NCI-H1105 (cell line): ENCODE measurements at regions not wholly inside any gene's neighbourhood (a gene's known extent, or its start where the extent isn't known, plus 50 kb on each side); places are given as distances from the start of the nearest gene placed in this dataset.
"Not testable (repeated sequence)": the region's sequence is repeated elsewhere in the genome, so short reads cannot be mapped to it uniquely, and the experiment has no call there.

Experiments
- DNase-seq: peaks from one replicate; lab custom pipeline; 2025; lab: John Stamatoyannopoulos, UW

GRCh38 chr2:12543076-12543977 is 173.4 kb upstream of the TRIB2 start:
- DNase-seq: no peak

DNA sequence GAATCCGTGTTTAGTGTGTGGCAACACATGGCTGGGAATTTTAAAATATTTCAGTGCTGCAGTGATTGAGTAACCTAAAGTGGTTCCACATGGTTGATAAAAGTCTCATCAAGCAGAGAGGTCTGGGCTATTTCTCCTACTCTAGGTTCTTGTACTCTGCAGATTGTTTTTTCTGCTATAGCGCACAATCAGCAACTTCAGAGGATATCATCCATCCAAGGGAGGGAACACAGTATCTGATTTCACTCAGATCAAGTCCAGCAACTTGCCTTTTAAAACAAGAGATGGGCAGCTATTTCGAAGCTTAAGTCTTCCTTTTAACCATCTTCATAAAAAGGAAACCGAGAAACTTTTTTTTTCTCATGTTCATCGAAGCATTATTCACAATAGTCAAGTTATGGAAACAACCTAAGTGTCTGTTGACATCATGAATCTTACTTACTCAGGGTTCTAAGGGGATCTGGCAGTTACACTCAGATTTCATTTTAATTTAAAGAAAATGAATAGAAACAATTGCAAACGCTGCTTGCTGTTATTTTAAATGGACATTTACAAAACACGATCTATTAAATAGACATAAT is 172.7 kb upstream of the TRIB2 start:
- no peak for DNase-seq

DNA sequence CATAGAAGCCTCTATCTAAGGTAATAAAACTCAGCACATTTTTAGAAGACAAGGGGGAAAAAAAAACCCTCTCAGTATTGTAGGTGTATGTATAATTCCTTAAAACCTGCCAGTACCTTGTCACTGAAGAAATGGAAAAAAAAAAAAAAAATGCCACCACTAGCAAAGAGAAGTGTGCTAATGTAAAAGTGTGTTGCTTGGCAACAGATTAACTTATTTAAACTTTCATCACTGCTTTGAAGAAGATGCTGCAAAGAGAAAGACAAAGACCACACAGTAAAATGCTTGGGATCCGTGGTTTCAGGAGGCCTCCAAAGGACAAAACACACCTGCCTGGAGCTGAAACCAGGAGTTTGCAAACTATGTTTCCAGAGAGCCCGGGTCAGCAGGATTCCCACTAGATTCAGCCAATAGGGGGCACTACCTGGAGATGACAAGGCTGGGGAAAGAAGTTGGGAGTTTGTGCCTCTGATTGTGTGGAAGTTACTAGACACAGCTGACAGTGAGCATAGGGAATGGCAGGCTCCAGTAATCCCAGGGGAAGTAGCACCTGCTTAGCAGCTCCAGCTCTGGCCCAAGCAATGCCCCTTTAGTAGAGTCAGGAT is 169.1 kb upstream of the TRIB2 start:
- no peak for DNase-seq

GRCh38 chr2:12548906-12549305 is 167.8 kb upstream of the TRIB2 start:
- no peak for DNase-seq

- DNase-seq: no peak
These were observed 167.1 kb upstream of the TRIB2 start for GRCh38 chr2:12549641-12550040.

DNA sequence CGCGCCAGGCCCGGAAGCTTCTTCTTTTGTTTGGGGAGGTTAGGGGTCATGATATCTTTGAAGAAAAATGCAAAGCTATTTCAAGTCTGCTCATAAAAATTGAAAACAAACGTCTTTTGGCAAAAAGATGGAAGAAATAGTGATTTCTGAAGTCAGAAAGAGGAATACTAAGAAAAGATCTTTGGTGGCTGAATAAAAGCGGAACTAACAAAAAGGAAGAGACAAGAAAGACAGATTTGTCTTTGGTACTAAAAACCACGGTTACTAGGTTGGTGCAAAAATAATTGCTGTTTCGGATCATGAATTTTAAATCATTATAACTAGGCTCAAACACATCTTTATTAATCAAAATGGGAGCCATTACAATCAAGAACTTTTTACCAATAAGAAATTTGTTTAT is 164.6 kb upstream of the TRIB2 start:
- no peak for DNase-seq

- no peak for DNase-seq
These were observed 162.3 kb upstream of the TRIB2 start for GRCh38 chr2:12554224-12555011.

GRCh38 chr2:12555012-12555645 is 161.6 kb upstream of the TRIB2 start:
- no peak for DNase-seq

- DNase-seq: no peak
These were observed 160.0 kb upstream of the TRIB2 start for GRCh38 chr2:12556762-12557161.

- no peak for DNase-seq
These were observed 159.0 kb upstream of the TRIB2 start for GRCh38 chr2:12557688-12558087.

DNA sequence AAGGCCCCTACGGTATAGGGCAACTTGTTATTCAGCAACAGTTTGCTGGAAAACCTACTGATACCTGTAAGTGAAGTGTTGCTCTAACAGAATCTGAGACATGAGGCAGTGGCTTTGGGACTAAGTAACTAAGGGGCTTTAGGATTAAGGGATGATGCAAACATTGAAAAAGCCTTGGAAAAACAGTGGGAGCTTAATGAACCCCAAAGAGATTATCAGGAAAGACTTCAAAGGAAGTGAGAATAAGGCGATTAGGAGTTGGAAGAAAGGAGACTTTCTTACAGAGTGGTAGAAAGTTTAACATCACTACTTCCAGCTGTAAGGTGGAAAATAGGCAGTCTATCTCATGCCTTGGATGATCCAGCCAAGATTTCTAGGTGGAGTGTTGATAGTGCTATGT is 158.2 kb upstream of the TRIB2 start:
- no peak for DNase-seq

GRCh38 chr2:12560618-12561017 is 156.1 kb upstream of the TRIB2 start:
- DNase-seq: no peak

DNA sequence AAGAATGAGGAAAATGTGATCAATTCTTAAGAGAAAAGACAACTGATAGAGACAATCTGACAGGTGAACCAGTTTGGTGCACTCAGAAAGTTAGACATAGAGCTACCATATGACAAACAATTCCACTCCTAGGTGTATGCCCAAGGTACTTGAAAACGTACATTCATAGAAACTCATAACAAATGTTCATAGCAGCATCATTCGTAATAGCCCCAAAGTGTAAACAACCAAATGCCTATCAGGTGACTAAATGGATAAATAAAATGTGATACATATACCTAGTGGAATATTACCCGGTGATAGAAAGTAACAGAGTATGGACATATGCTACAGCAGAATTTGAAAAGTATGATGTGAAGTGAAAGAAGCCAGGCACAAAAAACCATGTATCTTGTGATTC is 149.3 kb upstream of the TRIB2 start:
- DNase-seq: no peak

DNA sequence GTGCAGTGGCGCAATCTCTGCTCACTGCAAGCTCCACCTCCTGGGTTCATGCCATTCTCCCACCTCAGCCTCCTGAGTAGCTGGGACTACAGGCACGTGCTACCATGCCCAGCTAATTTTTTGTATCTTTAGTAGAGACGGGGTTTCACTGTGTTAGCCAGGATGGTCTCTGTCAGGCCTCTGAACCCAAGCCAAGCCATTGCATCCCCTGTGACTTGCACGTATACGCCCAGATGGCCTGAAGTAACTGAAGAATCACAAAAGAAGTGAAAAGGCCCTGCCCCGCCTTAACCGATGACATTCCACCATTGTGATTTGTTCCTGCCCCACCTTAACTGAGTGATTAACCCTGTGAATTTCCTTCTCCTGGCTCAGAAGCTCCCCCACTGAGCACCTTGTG is 147.2 kb upstream of the TRIB2 start:
- DNase-seq: not testable (repeated sequence)

- DNase-seq: not testable (repeated sequence)
These were observed 146.8 kb upstream of the TRIB2 start for GRCh38 chr2:12569929-12570328.

GRCh38 chr2:12577091-12577490 is 139.6 kb upstream of the TRIB2 start:
- DNase-seq: peak; percentile 19

DNA sequence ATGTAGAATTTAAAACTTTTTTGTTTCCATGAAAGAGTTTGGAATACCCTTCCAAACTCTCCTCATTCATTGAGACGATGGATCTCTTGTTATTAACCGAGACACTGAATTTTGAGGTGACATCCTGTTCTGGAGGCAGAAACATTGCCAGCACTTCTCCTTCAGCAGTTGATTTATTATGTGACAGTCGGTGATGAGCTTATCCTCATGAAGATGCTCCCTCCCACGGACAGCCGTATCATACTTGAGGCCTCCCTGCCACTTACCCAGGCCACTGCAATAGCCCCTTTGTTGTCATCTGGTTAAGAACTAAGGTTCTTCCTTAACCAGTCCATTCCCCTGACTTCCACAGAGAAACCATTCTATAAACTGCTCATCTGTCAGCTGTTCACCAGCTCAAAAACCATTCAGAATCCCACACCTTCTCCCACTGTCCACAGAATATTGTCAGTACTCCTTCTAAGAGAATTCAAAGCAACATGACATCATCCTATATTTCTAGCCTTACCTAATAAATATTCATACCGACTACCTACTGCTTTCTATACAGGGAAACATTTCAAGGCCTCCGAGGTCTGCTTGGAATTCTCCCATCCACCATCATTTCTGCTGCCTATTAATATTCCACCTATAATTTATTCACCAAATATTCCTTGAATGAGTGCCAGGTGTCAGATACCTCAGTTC is 139.0 kb upstream of the TRIB2 start:
- no peak for DNase-seq

DNA sequence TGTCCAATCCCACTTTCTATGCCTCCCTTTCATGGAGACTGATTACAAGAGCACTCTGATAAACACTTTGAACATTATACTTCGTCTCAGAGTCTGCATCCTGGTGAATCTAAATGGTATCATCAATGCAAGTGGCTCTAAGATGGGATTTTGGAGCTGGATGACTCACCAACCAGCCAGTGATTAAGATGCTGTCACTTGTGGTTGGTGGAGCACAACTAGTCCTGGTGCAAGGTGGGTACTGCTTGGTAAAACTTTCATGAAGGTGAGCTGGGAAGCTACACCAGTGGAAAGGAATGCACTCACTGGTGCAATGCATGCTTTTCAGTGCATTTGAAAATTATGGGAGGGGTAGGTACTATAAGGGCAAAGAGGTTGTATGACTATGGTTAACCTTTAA is 137.7 kb upstream of the TRIB2 start:
- no peak for DNase-seq

DNA sequence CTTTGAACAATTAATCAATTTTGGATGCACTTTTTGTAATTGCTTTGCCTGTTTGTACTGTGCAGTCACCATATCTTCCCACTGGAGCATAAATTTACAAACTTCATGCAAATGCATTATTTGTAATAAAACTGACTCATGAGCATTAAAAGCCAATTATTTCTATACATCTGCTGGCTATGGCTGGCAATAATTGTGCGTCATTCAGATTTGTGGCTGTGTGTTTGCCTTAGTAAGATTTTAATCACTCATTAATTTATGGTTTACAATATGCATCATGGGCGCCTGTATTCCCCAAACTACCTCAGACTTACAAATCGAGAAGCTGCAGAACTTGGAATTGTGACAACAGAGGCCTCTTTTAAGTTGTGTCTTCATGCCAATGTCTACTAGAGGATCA is 132.4 kb upstream of the TRIB2 start:
- no peak for DNase-seq

DNA sequence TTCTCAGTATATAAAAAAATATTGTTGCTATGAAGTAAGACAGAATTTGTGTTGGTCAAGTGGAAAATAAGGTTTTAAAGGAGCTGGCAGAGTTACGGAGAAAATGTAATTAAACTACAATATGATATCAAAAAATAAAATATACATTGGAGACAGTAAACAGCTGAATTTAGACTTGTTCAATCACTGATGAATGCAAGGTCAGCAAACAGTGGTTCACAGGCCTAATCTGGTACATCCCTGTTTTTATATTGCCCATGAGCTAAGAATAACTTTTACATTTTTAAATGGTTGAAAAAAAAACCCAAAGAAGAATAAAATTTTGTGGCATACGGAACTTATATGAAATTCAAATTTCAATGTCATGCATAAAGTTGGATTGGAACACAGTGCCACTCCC is 131.0 kb upstream of the TRIB2 start:
- no peak for DNase-seq

DNA sequence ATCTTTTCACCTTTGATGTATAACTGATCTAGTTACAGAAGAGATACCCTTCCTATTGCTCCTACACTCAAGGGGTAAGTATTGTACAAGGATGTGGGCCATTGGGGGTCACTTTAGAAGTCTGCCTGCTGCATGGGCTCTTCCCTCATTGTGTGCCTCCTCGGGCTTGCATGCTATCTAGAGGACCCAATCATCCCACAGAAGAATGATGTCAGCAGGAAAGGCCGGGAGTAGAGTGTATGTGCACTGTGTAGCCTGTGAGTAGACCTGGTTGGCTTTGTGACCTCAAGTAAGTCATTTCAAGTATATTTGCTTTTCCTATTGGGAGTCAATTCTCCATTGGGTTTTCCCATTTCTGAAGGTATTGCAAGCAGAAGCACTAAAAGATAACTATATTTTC is 129.5 kb upstream of the TRIB2 start:
- DNase-seq: no peak
